ENCODE measurements at regions not wholly inside any gene's neighbourhood (a gene's known extent, or its start where the extent isn't known, plus 50 kb on each side); places are given as distances from the start of the nearest gene placed in this dataset.

DNA sequence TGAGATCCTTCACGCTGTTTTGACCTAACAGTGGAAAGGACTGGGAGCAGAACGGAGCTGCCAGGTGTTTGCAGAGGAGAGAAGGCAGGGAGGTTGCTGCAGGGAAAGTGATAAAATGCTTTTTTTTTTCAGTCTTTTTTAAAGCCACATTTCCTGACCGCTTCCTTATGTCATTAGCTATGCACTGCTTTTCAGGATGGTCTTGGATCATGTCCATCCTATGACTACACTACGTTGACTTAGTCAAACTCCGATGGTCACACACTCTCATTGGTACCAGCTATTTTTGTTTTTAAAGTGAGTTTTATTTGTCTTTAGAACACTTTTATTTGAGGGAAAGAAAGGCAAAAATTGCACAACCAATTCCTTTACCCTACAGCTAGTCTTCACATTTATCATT is 89.2 kb upstream of the EXOC2 start:
- Histone ChIP-seq H3K79me2 (ENCODE audit: control insufficient read depth, insufficient read depth, low read length) (no peaks in the 10 kb centered on the region), H3K4me1 (ENCODE audit: control insufficient read depth, insufficient read depth, low read length) (no peaks in the 10 kb centered on the region), H3K4me2 (ENCODE audit: control insufficient read depth, insufficient read depth) (no peak overlapping the region), H2AFZ (ENCODE audit: control insufficient read depth, low read depth, low read length) (no peak overlapping the region), H4K20me1 (ENCODE audit: control insufficient read depth, insufficient read depth) (no peaks in the 10 kb centered on the region), H3K4me3 (no peak overlapping the region), H3K27me3 (replicated peaks in 1 of 2; ENCODE audit: control insufficient read depth in 2 of 2, insufficient read depth in 2 of 2, low read length in 1 of 2) (peaks cover 0 to 7% of the 10 kb centered on the region in 2 experiments), H3K27ac (ENCODE audit: control insufficient read depth, insufficient read depth) (no peak overlapping the region), H3K9me3 (replicated peaks; ENCODE audit: control insufficient read depth, insufficient read depth, low read length) (no peaks in the 10 kb centered on the region), H3K9ac (ENCODE audit: control insufficient read depth, insufficient read depth, low read length) (no peak overlapping the region), H3K36me3 (ENCODE audit: control insufficient read depth in 2 of 2, insufficient read depth in 2 of 2, low read length in 1 of 2) (no peaks in the 10 kb centered on the region)
- FAIRE-seq, result no peak
- no peak for TF ChIP-seq SPI1 (IDR thresholded peaks at IDR 0.05; ENCODE audit: borderline replicate concordance, insufficient read depth, low read depth, low read length)
- no peak for TF ChIP-seq HDAC6 (IDR thresholded peaks at IDR 0.05; ENCODE audit: unreplicated experiment)
- no peak for TF ChIP-seq IKZF1 (conservative IDR thresholded peaks at IDR 0.05)
- no peak for TF ChIP-seq NBN (IDR thresholded peaks at IDR 0.05)
- TF ChIP-seq ZNF274 (IDR thresholded peaks at IDR 0.05; ENCODE audit: insufficient read depth, insufficient read length), result no peak
- no peak for TF ChIP-seq PAX5 (IDR thresholded peaks at IDR 0.05; ENCODE audit: borderline replicate concordance, low read depth, low read length)
- TF ChIP-seq KLF5 (IDR thresholded peaks at IDR 0.05; ENCODE audit: partially characterized antibody), result no peak
- TF ChIP-seq CHD4 (IDR thresholded peaks at IDR 0.05), result no peak
- no peak for TF ChIP-seq BHLHE40 (IDR thresholded peaks at IDR 0.05; ENCODE audit: borderline replicate concordance in 1 of 2, low read depth in 2 of 2, low read length in 1 of 2)
- no peak for TF ChIP-seq MYB (IDR thresholded peaks at IDR 0.05; ENCODE audit: borderline replicate concordance, low read depth, low read length)
- no peak for TF ChIP-seq NR2C2 (IDR thresholded peaks at IDR 0.05; ENCODE audit: borderline replicate concordance, control insufficient read depth, insufficient read length, low read depth)
- TF ChIP-seq, protein P1, sequence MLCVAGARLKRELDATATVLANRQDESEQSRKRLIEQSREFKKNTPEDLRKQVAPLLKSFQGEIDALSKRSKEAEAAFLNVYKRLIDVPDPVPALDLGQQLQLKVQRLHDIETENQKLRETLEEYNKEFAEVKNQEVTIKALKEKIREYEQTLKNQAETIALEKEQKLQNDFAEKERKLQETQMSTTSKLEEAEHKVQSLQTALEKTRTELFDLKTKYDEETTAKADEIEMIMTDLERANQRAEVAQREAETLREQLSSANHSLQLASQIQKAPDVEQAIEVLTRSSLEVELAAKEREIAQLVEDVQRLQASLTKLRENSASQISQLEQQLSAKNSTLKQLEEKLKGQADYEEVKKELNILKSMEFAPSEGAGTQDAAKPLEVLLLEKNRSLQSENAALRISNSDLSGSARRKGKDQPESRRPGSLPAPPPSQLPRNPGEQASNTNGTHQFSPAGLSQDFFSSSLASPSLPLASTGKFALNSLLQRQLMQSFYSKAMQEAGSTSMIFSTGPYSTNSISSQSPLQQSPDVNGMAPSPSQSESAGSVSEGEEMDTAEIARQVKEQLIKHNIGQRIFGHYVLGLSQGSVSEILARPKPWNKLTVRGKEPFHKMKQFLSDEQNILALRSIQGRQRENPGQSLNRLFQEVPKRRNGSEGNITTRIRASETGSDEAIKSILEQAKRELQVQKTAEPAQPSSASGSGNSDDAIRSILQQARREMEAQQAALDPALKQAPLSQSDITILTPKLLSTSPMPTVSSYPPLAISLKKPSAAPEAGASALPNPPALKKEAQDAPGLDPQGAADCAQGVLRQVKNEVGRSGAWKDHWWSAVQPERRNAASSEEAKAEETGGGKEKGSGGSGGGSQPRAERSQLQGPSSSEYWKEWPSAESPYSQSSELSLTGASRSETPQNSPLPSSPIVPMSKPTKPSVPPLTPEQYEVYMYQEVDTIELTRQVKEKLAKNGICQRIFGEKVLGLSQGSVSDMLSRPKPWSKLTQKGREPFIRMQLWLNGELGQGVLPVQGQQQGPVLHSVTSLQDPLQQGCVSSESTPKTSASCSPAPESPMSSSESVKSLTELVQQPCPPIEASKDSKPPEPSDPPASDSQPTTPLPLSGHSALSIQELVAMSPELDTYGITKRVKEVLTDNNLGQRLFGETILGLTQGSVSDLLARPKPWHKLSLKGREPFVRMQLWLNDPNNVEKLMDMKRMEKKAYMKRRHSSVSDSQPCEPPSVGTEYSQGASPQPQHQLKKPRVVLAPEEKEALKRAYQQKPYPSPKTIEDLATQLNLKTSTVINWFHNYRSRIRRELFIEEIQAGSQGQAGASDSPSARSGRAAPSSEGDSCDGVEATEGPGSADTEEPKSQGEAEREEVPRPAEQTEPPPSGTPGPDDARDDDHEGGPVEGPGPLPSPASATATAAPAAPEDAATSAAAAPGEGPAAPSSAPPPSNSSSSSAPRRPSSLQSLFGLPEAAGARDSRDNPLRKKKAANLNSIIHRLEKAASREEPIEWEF (IDR thresholded peaks at IDR 0.05; ENCODE audit: insufficient replicate concordance, low read depth, low read length), result no peak
- TF ChIP-seq TAF1 (IDR thresholded peaks at IDR 0.05; ENCODE audit: borderline replicate concordance, low read depth, low read length), result no peak
- TF ChIP-seq HDAC2 (IDR thresholded peaks at IDR 0.05), result no peak
- no peak for TF ChIP-seq HCFC1 (IDR thresholded peaks at IDR 0.05; ENCODE audit: low read length)
- no peak for TF ChIP-seq E2F4 (IDR thresholded peaks at IDR 0.05; ENCODE audit: low read depth, low read length)
- no peak for TF ChIP-seq PAX8 (IDR thresholded peaks at IDR 0.05)
- ChIA-PET RAD21 (ENCODE audit: unreplicated experiment) (no interaction called here), SMC1A (ENCODE audit: uncharacterized antibody, unreplicated experiment) (interaction anchor here (0.6 to 1.6 kb wide), 3 partner anchors 17 to 597 kb away, joined by 3 read pairs; no protein-coding TSS in a partner anchor), POLR2A (no interaction called here), CTCF (interaction anchor here (0.7 to 1.0 kb wide), 3 partner anchors 62 to 615 kb away, joined by 3 to 4 read pairs (median 3); no protein-coding TSS in a partner anchor)
- no peak for DNase-seq (ENCODE audit: low read depth, low spot score)
- in situ Hi-C loops (cut with MboI) (loop anchor here (5.0 kb wide), 1 partner anchor 185 kb away; no protein-coding TSS in a partner anchor), intact Hi-C loops (cut with micrococcal nuclease; ENCODE audit: unreplicated experiment) (no loop called here)
- no TSS peak for BruUV-seq (replicated peaks)
- ATAC-seq, result no peak
- WGBS (ENCODE audit: insufficient coverage, insufficient replicate concordance, low lambda C conversion rate, missing lambda C conversion rate), result 43% methylated on average over 5 of the region's 5 CpGs

Measured in GM12878 (cell line).